T-cell (primary cell): ENCODE measurements at regions not wholly inside any gene's neighbourhood (a gene's known extent, or its start where the extent isn't known, plus 50 kb on each side); places are given as distances from the start of the nearest gene placed in this dataset.

Source experiments
- ATAC-seq, 4 experiments: fragments of 200-7000 bp in 3 of 4; fragments of 150-1000 bp in 1 of 4; cut with Tn5 transposase; replicated peaks in 1 of 4; 1 replicate in 3 of 4; 2 replicates in 1 of 4; pipeline ENCODE4 v1.10.0; 2021; ENCODE audit warnings: moderate library complexity in 3 of 4, mild to moderate bottlenecking in 2 of 4, moderate number of reproducible peaks in 1 of 4
- CTCF ChIA-PET, 2 donors: fragments of 300-600 bp; sonication (Branson Sonifier 250); formaldehyde crosslinking; loops; one replicate each; lab custom pipeline; 2022; ENCODE audit warnings: antibody characterized with exemption in 2 of 2; lab: Charles Lee
- POLR2A ChIA-PET, 2 donors: fragments of 300-600 bp; sonication (Branson Sonifier 250); formaldehyde crosslinking; loops; one replicate each; lab custom pipeline; 2022; ENCODE audit warnings: antibody characterized with exemption in 2 of 2; lab: Charles Lee
- DNase-seq, 35 experiments: peaks; one replicate each; pipeline versions ENCODE4 v3.0.0 to v3.0.0-alpha.2; 2013 to 2023
- H3K27ac ChIP-seq: one replicate; pipeline ENCODE4 v1.5.1; 2013; ENCODE audit warnings: low read length
- H3K27me3 ChIP-seq, 2 experiments: replicated peaks in 1 of 2; 1 replicate in 1 of 2; 2 replicates in 1 of 2; pipeline versions ENCODE4 v1.6.1 to v1.7.0; 2013; ENCODE audit warnings: low read length in 1 of 2, mixed read lengths in 1 of 2; ENCODE audit not compliant: control insufficient read depth in 2 of 2, insufficient read depth in 2 of 2; ENCODE audit errors: extremely low read depth in 1 of 2
- H3K36me3 ChIP-seq, 2 donors: 1 replicate in 1 of 2; 2 replicates in 1 of 2; pipeline versions ENCODE4 v1.6.1 to v1.7.0; 2013; ENCODE audit warnings: low read length in 1 of 2; ENCODE audit not compliant: control insufficient read depth in 2 of 2, insufficient read depth in 1 of 2; ENCODE audit errors: extremely low read depth in 1 of 2
- H3K4me1 ChIP-seq, 2 experiments: 1 replicate in 1 of 2; 2 replicates in 1 of 2; pipeline versions ENCODE4 v1.6.1 to v1.7.0; 2013; ENCODE audit warnings: low read length in 2 of 2, mixed read lengths in 1 of 2; ENCODE audit not compliant: insufficient read depth in 2 of 2, control insufficient read depth in 1 of 2; ENCODE audit errors: extremely low read depth in 1 of 2
- H3K4me3 ChIP-seq, 2 donors: 1 replicate in 1 of 2; 2 replicates in 1 of 2; pipeline versions ENCODE4 v1.5.1 to v1.7.0; 2013; ENCODE audit warnings: mild to moderate bottlenecking in 2 of 2, low read length in 1 of 2, moderate library complexity in 1 of 2; ENCODE audit not compliant: control insufficient read depth in 1 of 2; ENCODE audit errors: extremely low read depth in 1 of 2
- H3K9me3 ChIP-seq: 2 replicates; pipeline ENCODE4 v1.7.0; 2013
- H3K27ac Mint-ChIP-seq, 2 donors: one replicate each; pipeline ENCODE4 v1.8.0; 2020 to 2021; ENCODE audit warnings: mild to moderate bottlenecking in 2 of 2, mixed read lengths in 2 of 2
- H3K27me3 Mint-ChIP-seq, 2 donors: one replicate each; pipeline ENCODE4 v1.8.0; 2021 to 2022; ENCODE audit warnings: mixed read lengths in 2 of 2
- H3K36me3 Mint-ChIP-seq: one replicate; pipeline ENCODE4 v1.8.0; 2021; ENCODE audit warnings: mixed read lengths
- H3K4me1 Mint-ChIP-seq, 3 donors: one replicate each; pipeline ENCODE4 v1.8.0; 2020 to 2022; ENCODE audit warnings: mixed read lengths in 3 of 3, mild to moderate bottlenecking in 1 of 3
- H3K4me3 Mint-ChIP-seq, 3 donors: one replicate each; pipeline ENCODE4 v1.8.0; 2020 to 2022; ENCODE audit warnings: mild to moderate bottlenecking in 3 of 3, mixed read lengths in 3 of 3, moderate library complexity in 3 of 3
- H3K9me3 Mint-ChIP-seq, 3 donors: one replicate each; pipeline ENCODE4 v1.8.0; 2020 to 2022; ENCODE audit warnings: mixed read lengths in 3 of 3
- WGBS: methylation state at CpG from one replicate; pipeline ENCODE4 v1.1.5; 2013; ENCODE audit warnings: missing lambda C conversion rate; ENCODE audit not compliant: insufficient coverage; 5-methylcytosine and 5-hydroxymethylcytosine counted together

- Histone ChIP-seq H3K27me3 (no peaks in the 10 kb centered on the region), H3K4me3 (no peak overlapping the region), H3K4me1 (no peaks in the 10 kb centered on the region), H3K27ac (no peak overlapping the region), H3K9me3 (no peaks in the 10 kb centered on the region), H3K36me3 (no peaks in the 10 kb centered on the region)
- WGBS: 63% methylated on average over 1 of the region's 7 CpGs
- Mint-ChIP-seq H3K9me3 (no peaks in the 10 kb centered on the region), H3K4me1 (no peaks in the 10 kb centered on the region), H3K27me3 (peaks cover 2 to 12% of the 10 kb centered on the region in 2 donors), H3K4me3 (no peak overlapping the region), H3K27ac (no peak overlapping the region), H3K36me3 (no peaks in the 10 kb centered on the region)
- ChIA-PET CTCF (interaction anchor here in 1 of 2 donors (0.6 kb wide), 1 partner anchor 376 kb away, joined by 4 read pairs; no protein-coding TSS in a partner anchor), POLR2A (no interaction called here)
- ATAC-seq (no peak), DNase-seq (no peak)
These were observed 238.0 kb upstream of the LRIG1 start for GRCh38 chr3:66738625-66739365.

- no peaks in the 10 kb centered on the region for H3K9me3 ChIP-seq
- no peak overlapping the region for H3K27ac ChIP-seq
- no peak for DNase-seq
- no peaks in the 10 kb centered on the region for H3K36me3 Mint-ChIP-seq
- POLR2A ChIA-PET: no interaction called here
- H3K9me3 Mint-ChIP-seq: no peaks in the 10 kb centered on the region
- WGBS: 100% methylated on average over 1 of the region's 4 CpGs
- CTCF ChIA-PET: no interaction called here
- peaks cover 5 to 14% of the 10 kb centered on the region in 2 donors for H3K27me3 Mint-ChIP-seq
- H3K4me1 Mint-ChIP-seq: no peaks in the 10 kb centered on the region
- no peak for ATAC-seq
- H3K4me3 Mint-ChIP-seq: no peak overlapping the region
- no peak overlapping the region for H3K4me3 ChIP-seq
- H3K36me3 ChIP-seq: no peaks in the 10 kb centered on the region
- no peak overlapping the region for H3K27ac Mint-ChIP-seq
- H3K4me1 ChIP-seq: no peaks in the 10 kb centered on the region
- no peaks in the 10 kb centered on the region for H3K27me3 ChIP-seq
These were observed 239.4 kb upstream of the LRIG1 start for GRCh38 chr3:66740260-66740659.

- CTCF ChIA-PET: interaction anchor here in 1 of 2 donors (0.8 kb wide), 1 partner anchor 26 kb away, joined by 4 read pairs; no protein-coding TSS in a partner anchor
- no peak overlapping the region for H3K4me3 Mint-ChIP-seq
These were observed 243.7 kb upstream of the LRIG1 start for GRCh38 chr3:66744521-66744920.

GRCh38 chr3:66744986-66745385, 244.2 kb upstream of the LRIG1 start:
- POLR2A ChIA-PET: interaction anchor here in 1 of 2 donors (0.6 kb wide), 1 partner anchor 505 kb away, joined by 3 read pairs; no protein-coding TSS in a partner anchor
- peaks cover 9 to 17% of the 10 kb centered on the region in 2 donors for H3K27me3 Mint-ChIP-seq
- 91% methylated on average over 2 of the region's 2 CpGs for WGBS
- CTCF ChIA-PET: interaction anchor here in 1 of 2 donors (0.8 kb wide), 1 partner anchor 26 kb away, joined by 4 read pairs; no protein-coding TSS in a partner anchor
- no peak overlapping the region for H3K4me3 Mint-ChIP-seq
- DNase-seq (no peak), ATAC-seq (no peak)
- H3K9me3 Mint-ChIP-seq: no peaks in the 10 kb centered on the region
- no peaks in the 10 kb centered on the region for H3K4me1 Mint-ChIP-seq
- no peak overlapping the region for H3K4me3 ChIP-seq
- H3K9me3 ChIP-seq: no peaks in the 10 kb centered on the region
- no peak overlapping the region for H3K27ac ChIP-seq
- H3K27me3 ChIP-seq: no peaks in the 10 kb centered on the region
- H3K4me1 ChIP-seq: no peaks in the 10 kb centered on the region
- H3K36me3 Mint-ChIP-seq: no peaks in the 10 kb centered on the region
- H3K27ac Mint-ChIP-seq: no peak overlapping the region
- no peaks in the 10 kb centered on the region for H3K36me3 ChIP-seq

More at GRCh38 chr3:66744521-66744920, 243.7 kb upstream of the LRIG1 start:
- DNase-seq: no peak
- Mint-ChIP-seq H3K36me3 (no peaks in the 10 kb centered on the region), H3K4me1 (no peaks in the 10 kb centered on the region), H3K9me3 (no peaks in the 10 kb centered on the region), H3K27me3 (peaks cover 11 to 16% of the 10 kb centered on the region in 2 donors), H3K27ac (no peak overlapping the region)
- H3K4me3 ChIP-seq: no peak overlapping the region
- POLR2A ChIA-PET: interaction anchor here in 1 of 2 donors (0.6 kb wide), 1 partner anchor 505 kb away, joined by 3 read pairs; no protein-coding TSS in a partner anchor
- H3K27ac ChIP-seq: no peak overlapping the region
- no peak for ATAC-seq
- no peaks in the 10 kb centered on the region for H3K27me3 ChIP-seq
- no peaks in the 10 kb centered on the region for H3K9me3 ChIP-seq
- no CpG with 5 or more reads among the region's 1 CpG for WGBS
- no peaks in the 10 kb centered on the region for H3K4me1 ChIP-seq
- no peaks in the 10 kb centered on the region for H3K36me3 ChIP-seq

- CTCF ChIA-PET: no interaction called here
- H3K27me3 ChIP-seq: peaks cover 0 to 2% of the 10 kb centered on the region in 2 experiments
These were observed 246.4 kb upstream of the LRIG1 start for GRCh38 chr3:66747261-66747660.

GRCh38 chr3:66747696-66748095, 246.9 kb upstream of the LRIG1 start:
- H3K9me3 Mint-ChIP-seq: no peaks in the 10 kb centered on the region

More at GRCh38 chr3:66747261-66747660, 246.4 kb upstream of the LRIG1 start:
- Histone ChIP-seq H3K36me3 (no peaks in the 10 kb centered on the region), H3K9me3 (no peaks in the 10 kb centered on the region), H3K27ac (no peak overlapping the region), H3K4me3 (no peak overlapping the region), H3K4me1 (no peaks in the 10 kb centered on the region)
- no peak overlapping the region for H3K27ac Mint-ChIP-seq
- H3K36me3 Mint-ChIP-seq: no peaks in the 10 kb centered on the region
- 89% methylated on average over 4 of the region's 6 CpGs for WGBS
- no peaks in the 10 kb centered on the region for H3K4me1 Mint-ChIP-seq
- peaks cover 7 to 17% of the 10 kb centered on the region in 2 donors for H3K27me3 Mint-ChIP-seq
- no peak overlapping the region for H3K4me3 Mint-ChIP-seq
- DNase-seq (no peak), ATAC-seq (no peak)
- H3K9me3 Mint-ChIP-seq: no peaks in the 10 kb centered on the region
- POLR2A ChIA-PET: no interaction called here

More at GRCh38 chr3:66747696-66748095, 246.9 kb upstream of the LRIG1 start:
- no peak for ATAC-seq
- CTCF ChIA-PET: no interaction called here
- Histone ChIP-seq H3K4me1 (no peaks in the 10 kb centered on the region), H3K36me3 (no peaks in the 10 kb centered on the region), H3K9me3 (no peaks in the 10 kb centered on the region), H3K4me3 (no peak overlapping the region), H3K27me3 (peaks cover 0 to 2% of the 10 kb centered on the region in 2 experiments), H3K27ac (no peak overlapping the region)
- H3K27ac Mint-ChIP-seq: no peak overlapping the region
- H3K4me3 Mint-ChIP-seq: no peak overlapping the region
- H3K27me3 Mint-ChIP-seq: peaks cover 5 to 17% of the 10 kb centered on the region in 2 donors
- DNase-seq: no peak
- POLR2A ChIA-PET: interaction anchor here in 1 of 2 donors (0.5 kb wide), 1 partner anchor 220 kb away, joined by 3 read pairs; no protein-coding TSS in a partner anchor
- H3K4me1 Mint-ChIP-seq: no peaks in the 10 kb centered on the region
- WGBS: no CpG with 5 or more reads among the region's 4 CpGs
- H3K36me3 Mint-ChIP-seq: no peaks in the 10 kb centered on the region
